ENCODE measurements at regions not wholly inside any gene's neighbourhood (a gene's known extent, or its start where the extent isn't known, plus 50 kb on each side); places are given as distances from the start of the nearest gene placed in this dataset.
A peak's percentile ranks its signal among the peaks of the same experiment; 100 is the strongest.

GRCh38 chr1:73662526-73662925, 535.5 kb downstream of the LRRIQ3 start:
- Histone ChIP-seq H3K18ac (ENCODE audit: low read length) (no peak overlapping the region), H3K9ac (ENCODE audit: low read depth, low read length, poor library complexity) (no peak overlapping the region), H2BK120ac (ENCODE audit: low read depth, low read length) (no peak overlapping the region), H3K4me2 (ENCODE audit: insufficient read depth, low read length, poor library complexity, severe bottlenecking) (no peak overlapping the region), H4K91ac (ENCODE audit: low read depth, low read length, poor library complexity) (no peak overlapping the region), H3K36me3 (replicated peaks in 1 of 2; ENCODE audit: control insufficient read depth in 2 of 2, insufficient read depth in 2 of 2, low read length in 2 of 2) (no peaks in the 10 kb centered on the region), H2BK5ac (ENCODE audit: low read length) (no peak overlapping the region), H2BK12ac (ENCODE audit: low read length) (no peak overlapping the region), H3K4me3 (ENCODE audit: low read length in 2 of 2) (no peak overlapping the region), H3K4me1 (ENCODE audit: control insufficient read depth in 2 of 2, insufficient read depth in 1 of 2, low read depth in 1 of 2, low read length in 2 of 2) (no peaks in the 10 kb centered on the region), H3K14ac (ENCODE audit: low read length) (no peak overlapping the region), H3K27me3 (ENCODE audit: control insufficient read depth in 3 of 3, insufficient read depth in 3 of 3, low read depth in 1 of 3, low read length in 3 of 3) (no peaks in the 10 kb centered on the region), H3K9me3 (replicated peaks in 1 of 2; ENCODE audit: control insufficient read depth in 2 of 2, insufficient read depth in 1 of 2, low read depth in 1 of 2, low read length in 2 of 2) (peaks cover 0 to 9% of the 10 kb centered on the region in 2 donors), H2AK5ac (ENCODE audit: low read depth, low read length) (no peak overlapping the region), H3K4ac (ENCODE audit: low read length) (no peak overlapping the region), H3K23ac (ENCODE audit: low read depth, low read length, poor library complexity) (no peak overlapping the region), H2BK15ac (ENCODE audit: low read length) (no peak overlapping the region), H3K79me1 (ENCODE audit: low read depth, low read length) (no peaks in the 10 kb centered on the region), H3K27ac (replicated peaks; ENCODE audit: low read length) (no peak overlapping the region), H4K8ac (ENCODE audit: low read depth, low read length) (no peak overlapping the region), H2AFZ (ENCODE audit: low read length) (no peak overlapping the region)
- no CpG with 5 or more reads among the region's 2 CpGs for WGBS, 2 donors (ENCODE audit: extremely low coverage in 2 of 2, insufficient read length in 2 of 2, insufficient replicate concordance in 1 of 2)
- DNase-seq (ENCODE audit: low spot score), result no peak

- no peak overlapping the region for H2AFZ ChIP-seq (ENCODE audit: low read length)
- no peak overlapping the region for H2BK15ac ChIP-seq (ENCODE audit: low read length)
- no peak overlapping the region for H3K18ac ChIP-seq (ENCODE audit: low read length)
- H4K8ac ChIP-seq (ENCODE audit: low read depth, low read length), result no peak overlapping the region
- no CpG with 5 or more reads among the region's 2 CpGs for WGBS, 2 donors (ENCODE audit: extremely low coverage in 2 of 2, insufficient read length in 2 of 2, insufficient replicate concordance in 1 of 2)
- no peak overlapping the region for H4K91ac ChIP-seq (ENCODE audit: low read depth, low read length, poor library complexity)
- no peaks in the 10 kb centered on the region for H3K36me3 ChIP-seq (replicated peaks in 1 of 2; ENCODE audit: control insufficient read depth in 2 of 2, insufficient read depth in 2 of 2, low read length in 2 of 2)
- no peaks in the 10 kb centered on the region for H3K27me3 ChIP-seq (ENCODE audit: control insufficient read depth in 3 of 3, insufficient read depth in 3 of 3, low read depth in 1 of 3, low read length in 3 of 3)
- no peak for DNase-seq (ENCODE audit: low spot score)
- no peak overlapping the region for H3K4me3 ChIP-seq (ENCODE audit: low read length in 2 of 2)
- H3K4ac ChIP-seq (ENCODE audit: low read length), result no peak overlapping the region
- H3K14ac ChIP-seq (ENCODE audit: low read length), result no peak overlapping the region
- peaks cover 0 to 9% of the 10 kb centered on the region in 2 donors for H3K9me3 ChIP-seq (replicated peaks in 1 of 2; ENCODE audit: control insufficient read depth in 2 of 2, insufficient read depth in 1 of 2, low read depth in 1 of 2, low read length in 2 of 2)
- H3K23ac ChIP-seq (ENCODE audit: low read depth, low read length, poor library complexity), result no peak overlapping the region
- H3K4me2 ChIP-seq (ENCODE audit: insufficient read depth, low read length, poor library complexity, severe bottlenecking), result no peak overlapping the region
- no peak overlapping the region for H2AK5ac ChIP-seq (ENCODE audit: low read depth, low read length)
- H3K79me1 ChIP-seq (ENCODE audit: low read depth, low read length), result no peaks in the 10 kb centered on the region
- no peak overlapping the region for H2BK120ac ChIP-seq (ENCODE audit: low read depth, low read length)
- H3K9ac ChIP-seq (ENCODE audit: low read depth, low read length, poor library complexity), result no peak overlapping the region
- no peak overlapping the region for H2BK5ac ChIP-seq (ENCODE audit: low read length)
- H3K27ac ChIP-seq (replicated peaks; ENCODE audit: low read length), result no peak overlapping the region
- H3K4me1 ChIP-seq (ENCODE audit: control insufficient read depth in 2 of 2, insufficient read depth in 1 of 2, low read depth in 1 of 2, low read length in 2 of 2), result no peaks in the 10 kb centered on the region
- H2BK12ac ChIP-seq (ENCODE audit: low read length), result no peak overlapping the region
These were observed 538.8 kb downstream of the LRRIQ3 start for GRCh38 chr1:73659136-73659535.

- no peaks in the 10 kb centered on the region for H3K79me1 ChIP-seq (ENCODE audit: low read depth, low read length)
- no peak overlapping the region for H4K91ac ChIP-seq (ENCODE audit: low read depth, low read length, poor library complexity)
- H3K9me3 ChIP-seq (replicated peaks in 1 of 2; ENCODE audit: control insufficient read depth in 2 of 2, insufficient read depth in 1 of 2, low read depth in 1 of 2, low read length in 2 of 2), result no peaks in the 10 kb centered on the region
- H2BK12ac ChIP-seq (ENCODE audit: low read length), result no peak overlapping the region
- no peak overlapping the region for H3K4ac ChIP-seq (ENCODE audit: low read length)
- H3K14ac ChIP-seq (ENCODE audit: low read length), result no peak overlapping the region
- H3K9ac ChIP-seq (ENCODE audit: low read depth, low read length, poor library complexity), result no peak overlapping the region
- no peaks in the 10 kb centered on the region for H3K36me3 ChIP-seq (replicated peaks in 1 of 2; ENCODE audit: control insufficient read depth in 2 of 2, insufficient read depth in 2 of 2, low read length in 2 of 2)
- H2BK120ac ChIP-seq (ENCODE audit: low read depth, low read length), result no peak overlapping the region
- H3K27ac ChIP-seq (replicated peaks; ENCODE audit: low read length), result no peak overlapping the region
- no peak overlapping the region for H3K4me2 ChIP-seq (ENCODE audit: insufficient read depth, low read length, poor library complexity, severe bottlenecking)
- no peak overlapping the region for H2BK15ac ChIP-seq (ENCODE audit: low read length)
- H2AK5ac ChIP-seq (ENCODE audit: low read depth, low read length), result no peak overlapping the region
- H3K4me1 ChIP-seq (ENCODE audit: control insufficient read depth in 2 of 2, insufficient read depth in 1 of 2, low read depth in 1 of 2, low read length in 2 of 2), result no peaks in the 10 kb centered on the region
- H4K8ac ChIP-seq (ENCODE audit: low read depth, low read length), result no peak overlapping the region
- H2AFZ ChIP-seq (ENCODE audit: low read length), result peak overlapping the region; percentile 10
- DNase-seq (ENCODE audit: low spot score), result no peak
- no peaks in the 10 kb centered on the region for H3K27me3 ChIP-seq (ENCODE audit: control insufficient read depth in 3 of 3, insufficient read depth in 3 of 3, low read depth in 1 of 3, low read length in 3 of 3)
- no peak overlapping the region for H3K4me3 ChIP-seq (ENCODE audit: low read length in 2 of 2)
- H3K23ac ChIP-seq (ENCODE audit: low read depth, low read length, poor library complexity), result no peak overlapping the region
- no peak overlapping the region for H2BK5ac ChIP-seq (ENCODE audit: low read length)
- H3K18ac ChIP-seq (ENCODE audit: low read length), result no peak overlapping the region
These were observed 543.3 kb downstream of the LRRIQ3 start for GRCh38 chr1:73654714-73655113.

GRCh38 chr1:73644198-73644597, 553.8 kb downstream of the LRRIQ3 start:
- no peak for DNase-seq (ENCODE audit: low spot score)
- no peak overlapping the region for H2BK5ac ChIP-seq (ENCODE audit: low read length)
- H3K4me3 ChIP-seq (ENCODE audit: low read length in 2 of 2), result no peak overlapping the region
- no peak overlapping the region for H2BK12ac ChIP-seq (ENCODE audit: low read length)
- H3K79me1 ChIP-seq (ENCODE audit: low read depth, low read length), result no peaks in the 10 kb centered on the region
- no peak overlapping the region for H3K4me2 ChIP-seq (ENCODE audit: insufficient read depth, low read length, poor library complexity, severe bottlenecking)
- no peaks in the 10 kb centered on the region for H3K4me1 ChIP-seq (ENCODE audit: control insufficient read depth in 2 of 2, insufficient read depth in 1 of 2, low read depth in 1 of 2, low read length in 2 of 2)
- no peak overlapping the region for H2BK15ac ChIP-seq (ENCODE audit: low read length)
- H3K36me3 ChIP-seq (replicated peaks in 1 of 2; ENCODE audit: control insufficient read depth in 2 of 2, insufficient read depth in 2 of 2, low read length in 2 of 2), result no peaks in the 10 kb centered on the region
- H2AK5ac ChIP-seq (ENCODE audit: low read depth, low read length), result no peak overlapping the region
- no peak overlapping the region for H2AFZ ChIP-seq (ENCODE audit: low read length)
- no peak overlapping the region for H4K8ac ChIP-seq (ENCODE audit: low read depth, low read length)
- H3K9ac ChIP-seq (ENCODE audit: low read depth, low read length, poor library complexity), result no peak overlapping the region
- H3K14ac ChIP-seq (ENCODE audit: low read length), result no peak overlapping the region
- H3K9me3 ChIP-seq (replicated peaks in 1 of 2; ENCODE audit: control insufficient read depth in 2 of 2, insufficient read depth in 1 of 2, low read depth in 1 of 2, low read length in 2 of 2), result no peaks in the 10 kb centered on the region
- no peak overlapping the region for H3K4ac ChIP-seq (ENCODE audit: low read length)
- H4K91ac ChIP-seq (ENCODE audit: low read depth, low read length, poor library complexity), result no peak overlapping the region
- no peak overlapping the region for H3K27ac ChIP-seq (replicated peaks; ENCODE audit: low read length)
- H2BK120ac ChIP-seq (ENCODE audit: low read depth, low read length), result no peak overlapping the region
- no peak overlapping the region for H3K18ac ChIP-seq (ENCODE audit: low read length)
- no peaks in the 10 kb centered on the region for H3K27me3 ChIP-seq (ENCODE audit: control insufficient read depth in 3 of 3, insufficient read depth in 3 of 3, low read depth in 1 of 3, low read length in 3 of 3)
- no peak overlapping the region for H3K23ac ChIP-seq (ENCODE audit: low read depth, low read length, poor library complexity)
